HEK293T (cell line): ENCODE measurements at regions not wholly inside any gene's neighbourhood (a gene's known extent, or its start where the extent isn't known, plus 50 kb on each side); places are given as distances from the start of the nearest gene placed in this dataset.

ENCODE experiments used
- FOXK2 ChIP-seq: fragments of 450-650 bp; IDR thresholded peaks from 2 replicates; pipeline ENCODE4 v1.6.1; 2016; ENCODE audit warnings: mild to moderate bottlenecking
- FOXM1 ChIP-seq: fragments of 450-650 bp; IDR thresholded peaks from 2 replicates; pipeline ENCODE4 v1.6.1; 2017; ENCODE audit warnings: mild to moderate bottlenecking, borderline replicate concordance
- SP1 ChIP-seq: fragments of 450-650 bp; IDR thresholded peaks from 2 replicates; pipeline ENCODE4 v1.6.1; 2017

DNA sequence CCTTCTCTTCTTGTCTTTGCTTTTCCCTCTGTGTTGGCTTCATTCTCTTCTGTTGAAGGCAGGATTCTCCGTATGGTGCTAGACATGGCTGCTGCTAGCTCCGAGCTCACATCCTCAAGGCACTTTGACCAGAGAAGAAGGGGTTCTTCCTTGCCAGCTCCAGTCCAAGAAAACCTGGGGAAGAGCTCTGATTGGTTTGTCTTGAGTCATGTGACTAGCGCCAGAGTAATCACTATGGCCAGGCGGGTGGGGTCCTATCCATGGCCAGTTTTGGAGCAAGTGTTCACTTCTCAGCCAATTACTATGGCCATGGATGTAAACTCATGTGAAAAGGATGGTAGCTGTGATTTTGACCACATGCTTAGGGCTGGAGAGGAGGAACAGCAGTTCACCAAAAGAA is 74.2 kb downstream of the CT47B1 start:
- TF ChIP-seq FOXK2 (no peak), FOXM1 (no peak), SP1 (no peak)
